ENCODE measurements at regions not wholly inside any gene's neighbourhood (a gene's known extent, or its start where the extent isn't known, plus 50 kb on each side); places are given as distances from the start of the nearest gene placed in this dataset.

GRCh38 chr2:19021721-19022120, 336.7 kb downstream of the OSR1 start:
- no peak for TF ChIP-seq CTCF (IDR thresholded peaks at IDR 0.05)
- peaks cover 4% of the 10 kb centered on the region for H3K27me3 Mint-ChIP-seq (ENCODE audit: low read depth)
- peaks cover 18% of the 10 kb centered on the region for H3K4me1 Mint-ChIP-seq (ENCODE audit: low read depth)
- DNase-seq (ENCODE audit: low spot score): no peak
- no peak overlapping the region for H3K27ac Mint-ChIP-seq (ENCODE audit: unreplicated experiment)
- no peaks in the 10 kb centered on the region for H3K36me3 Mint-ChIP-seq (ENCODE audit: low read depth)
- no peaks in the 10 kb centered on the region for H3K9me3 Mint-ChIP-seq (ENCODE audit: low read depth)
- H3K4me3 Mint-ChIP-seq (ENCODE audit: unreplicated experiment): no peak overlapping the region

- Mint-ChIP-seq H3K27me3 (ENCODE audit: low read depth) (peaks cover 4% of the 10 kb centered on the region), H3K36me3 (ENCODE audit: low read depth) (no peaks in the 10 kb centered on the region), H3K27ac (ENCODE audit: unreplicated experiment) (peak overlapping the region; percentile 29), H3K9me3 (ENCODE audit: low read depth) (peaks cover 4% of the 10 kb centered on the region), H3K4me3 (ENCODE audit: unreplicated experiment) (no peak overlapping the region), H3K4me1 (ENCODE audit: low read depth) (peaks cover 18% of the 10 kb centered on the region)
- TF ChIP-seq CTCF (IDR thresholded peaks at IDR 0.05): no peak
- DNase-seq (ENCODE audit: low spot score): no peak
Measured at GRCh38 chr2:19021100-19021476, 337.3 kb downstream of the OSR1 start.

GRCh38 chr2:19020144-19021099, 338.0 kb downstream of the OSR1 start:
- no peak overlapping the region for H3K27ac Mint-ChIP-seq (ENCODE audit: unreplicated experiment)
- H3K36me3 Mint-ChIP-seq (ENCODE audit: low read depth): peaks cover 5% of the 10 kb centered on the region
- peaks cover 10% of the 10 kb centered on the region for H3K9me3 Mint-ChIP-seq (ENCODE audit: low read depth)
- H3K4me3 Mint-ChIP-seq (ENCODE audit: unreplicated experiment): no peak overlapping the region
- DNase-seq (ENCODE audit: low spot score): no peak
- peaks cover 4% of the 10 kb centered on the region for H3K27me3 Mint-ChIP-seq (ENCODE audit: low read depth)
- H3K4me1 Mint-ChIP-seq (ENCODE audit: low read depth): peaks cover 18% of the 10 kb centered on the region
- TF ChIP-seq CTCF (IDR thresholded peaks at IDR 0.05): no peak

GRCh38 chr2:19009510-19009909, 348.9 kb downstream of the OSR1 start:
- no peak overlapping the region for H3K27ac Mint-ChIP-seq (ENCODE audit: unreplicated experiment)
- DNase-seq (ENCODE audit: low spot score): no peak
- TF ChIP-seq CTCF (IDR thresholded peaks at IDR 0.05): no peak
- no peak overlapping the region for H3K4me3 Mint-ChIP-seq (ENCODE audit: unreplicated experiment)
- no peaks in the 10 kb centered on the region for H3K36me3 Mint-ChIP-seq (ENCODE audit: low read depth)
- no peaks in the 10 kb centered on the region for H3K27me3 Mint-ChIP-seq (ENCODE audit: low read depth)
- H3K9me3 Mint-ChIP-seq (ENCODE audit: low read depth): peaks cover 4% of the 10 kb centered on the region
- H3K4me1 Mint-ChIP-seq (ENCODE audit: low read depth): no peaks in the 10 kb centered on the region

- TF ChIP-seq CTCF (IDR thresholded peaks at IDR 0.05): no peak
- no peaks in the 10 kb centered on the region for H3K27me3 Mint-ChIP-seq (ENCODE audit: low read depth)
Measured at GRCh38 chr2:19003554-19003953, 354.9 kb downstream of the OSR1 start.

More at GRCh38 chr2:19003554-19003953, 354.9 kb downstream of the OSR1 start:
- no peak overlapping the region for H3K4me3 Mint-ChIP-seq (ENCODE audit: unreplicated experiment)
- H3K9me3 Mint-ChIP-seq (ENCODE audit: low read depth): no peaks in the 10 kb centered on the region
- H3K36me3 Mint-ChIP-seq (ENCODE audit: low read depth): no peaks in the 10 kb centered on the region
- no peak overlapping the region for H3K27ac Mint-ChIP-seq (ENCODE audit: unreplicated experiment)
- peaks cover 4% of the 10 kb centered on the region for H3K4me1 Mint-ChIP-seq (ENCODE audit: low read depth)
- no peak for DNase-seq (ENCODE audit: low spot score)
